ENCODE measurements at regions not wholly inside any gene's neighbourhood (a gene's known extent, or its start where the extent isn't known, plus 50 kb on each side); places are given as distances from the start of the nearest gene placed in this dataset.

DNA sequence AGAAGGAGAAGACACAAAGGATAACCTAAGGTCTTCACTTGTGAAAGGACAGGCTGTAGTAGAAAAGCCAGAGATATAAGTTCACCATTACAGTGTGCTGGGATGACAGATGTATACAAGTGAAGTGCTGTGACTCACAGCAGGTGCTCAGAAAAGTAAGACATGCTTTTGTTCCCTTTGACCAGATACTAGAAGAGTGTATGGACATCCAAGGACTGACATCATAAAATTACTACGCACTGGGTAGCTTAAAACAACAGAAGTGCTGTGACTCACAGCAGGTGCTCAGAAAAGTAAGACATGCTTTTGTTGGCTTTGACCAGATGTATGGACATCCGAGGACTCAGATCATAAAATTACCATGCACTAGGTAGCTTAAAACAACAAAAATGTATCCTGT lies 61.6 kb upstream of the BTC start:
- TF ChIP-seq, protein P1, sequence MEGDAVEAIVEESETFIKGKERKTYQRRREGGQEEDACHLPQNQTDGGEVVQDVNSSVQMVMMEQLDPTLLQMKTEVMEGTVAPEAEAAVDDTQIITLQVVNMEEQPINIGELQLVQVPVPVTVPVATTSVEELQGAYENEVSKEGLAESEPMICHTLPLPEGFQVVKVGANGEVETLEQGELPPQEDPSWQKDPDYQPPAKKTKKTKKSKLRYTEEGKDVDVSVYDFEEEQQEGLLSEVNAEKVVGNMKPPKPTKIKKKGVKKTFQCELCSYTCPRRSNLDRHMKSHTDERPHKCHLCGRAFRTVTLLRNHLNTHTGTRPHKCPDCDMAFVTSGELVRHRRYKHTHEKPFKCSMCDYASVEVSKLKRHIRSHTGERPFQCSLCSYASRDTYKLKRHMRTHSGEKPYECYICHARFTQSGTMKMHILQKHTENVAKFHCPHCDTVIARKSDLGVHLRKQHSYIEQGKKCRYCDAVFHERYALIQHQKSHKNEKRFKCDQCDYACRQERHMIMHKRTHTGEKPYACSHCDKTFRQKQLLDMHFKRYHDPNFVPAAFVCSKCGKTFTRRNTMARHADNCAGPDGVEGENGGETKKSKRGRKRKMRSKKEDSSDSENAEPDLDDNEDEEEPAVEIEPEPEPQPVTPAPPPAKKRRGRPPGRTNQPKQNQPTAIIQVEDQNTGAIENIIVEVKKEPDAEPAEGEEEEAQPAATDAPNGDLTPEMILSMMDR (IDR thresholded peaks at IDR 0.05; ENCODE audit: low read depth, low read length) = no peak
- Histone ChIP-seq H3K4me1 (no peaks in the 10 kb centered on the region), H3K36me3 (no peaks in the 10 kb centered on the region), H3K9me3 (no peaks in the 10 kb centered on the region; the same call in 1 of the 2 replicates), H3K4me3 (ENCODE audit: low read depth, low read length) (no peak overlapping the region), H3K27me3 (no peaks in the 10 kb centered on the region)
- DNase-seq = no peak

DNA sequence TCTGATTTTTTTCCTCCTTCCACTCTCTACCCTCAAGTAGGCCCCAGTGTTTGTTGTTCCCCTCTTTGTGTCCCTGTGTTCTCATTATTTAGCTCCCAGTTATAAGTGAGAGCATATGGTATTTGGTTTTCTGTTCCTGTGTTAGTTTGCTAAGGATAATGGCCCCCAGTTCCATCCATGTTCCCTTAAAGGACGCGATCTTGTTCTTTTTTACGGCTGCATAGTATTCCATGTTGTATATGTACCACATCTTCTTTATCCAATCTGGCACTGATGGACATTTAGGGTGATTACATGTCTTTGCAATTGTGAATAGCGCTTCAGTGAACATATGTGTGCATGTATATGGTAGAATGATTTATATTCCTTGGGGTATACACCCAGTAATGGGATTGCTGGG lies 54.5 kb upstream of the BTC start:
- no peaks in the 10 kb centered on the region; the same call in 1 of the 2 replicates for H3K27me3 ChIP-seq
- H3K4me3 ChIP-seq (ENCODE audit: low read depth, low read length) = no peak overlapping the region
- TF ChIP-seq, protein P1 (IDR thresholded peaks at IDR 0.05; ENCODE audit: low read depth, low read length) = no peak
- no peaks in the 10 kb centered on the region for H3K36me3 ChIP-seq
- no peak for DNase-seq
- H3K4me1 ChIP-seq = no peaks in the 10 kb centered on the region
- H3K9me3 ChIP-seq = no peaks in the 10 kb centered on the region; the same call in none of the 2 replicates

DNA sequence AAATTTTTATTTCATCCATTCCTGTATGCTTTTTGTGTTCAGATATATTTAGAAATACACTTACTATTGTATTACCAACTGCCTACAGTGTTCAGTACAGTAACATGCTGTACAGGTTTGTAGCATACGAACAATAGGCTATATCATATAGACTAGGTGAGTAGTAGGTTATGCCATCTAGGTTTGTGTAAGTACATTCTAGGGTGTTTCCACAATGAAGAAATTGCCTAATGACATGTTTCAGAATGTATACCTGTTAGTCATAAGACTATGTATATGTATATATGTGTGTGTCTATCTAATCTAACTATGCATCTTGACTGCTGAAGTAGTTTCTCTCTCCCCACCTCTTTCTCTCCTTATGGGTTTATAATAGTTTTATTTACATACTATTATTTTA lies 51.5 kb upstream of the BTC start:
- no peak for DNase-seq
- Histone ChIP-seq H3K4me1 (no peaks in the 10 kb centered on the region), H3K4me3 (ENCODE audit: low read depth, low read length) (no peak overlapping the region), H3K27me3 (no peaks in the 10 kb centered on the region; the same call in 1 of the 2 replicates), H3K36me3 (no peaks in the 10 kb centered on the region), H3K9me3 (no peaks in the 10 kb centered on the region; the same call in none of the 2 replicates)
- TF ChIP-seq, protein P1 (IDR thresholded peaks at IDR 0.05; ENCODE audit: low read depth, low read length) = no peak

All from BE2C (cell line).